ENCODE measurements at regions not wholly inside any gene's neighbourhood (a gene's known extent, or its start where the extent isn't known, plus 50 kb on each side); places are given as distances from the start of the nearest gene placed in this dataset.

GRCh38 chr6:54440549-54440948 lies 132.3 kb downstream of the TINAG start:
- in situ Hi-C loops (cut with HindIII; ENCODE audit: low sequenced_read_pairs): no loop called here

GRCh38 chr6:54441020-54441419 lies 132.8 kb downstream of the TINAG start:
- in situ Hi-C loops (cut with HindIII; ENCODE audit: low sequenced_read_pairs): no loop called here
- no peak for DNase-seq (ENCODE audit: low spot score)

More at GRCh38 chr6:54440549-54440948, 132.3 kb downstream of the TINAG start:
- no peak for DNase-seq (ENCODE audit: low spot score)

- in situ Hi-C loops (cut with HindIII; ENCODE audit: low sequenced_read_pairs): no loop called here
- DNase-seq (ENCODE audit: low spot score): no peak
These were observed 133.5 kb downstream of the TINAG start for GRCh38 chr6:54441687-54442248.

GRCh38 chr6:54445207-54445606 lies 137.0 kb downstream of the TINAG start:
- in situ Hi-C loops (cut with HindIII; ENCODE audit: low sequenced_read_pairs): no loop called here

GRCh38 chr6:54448617-54449016 lies 140.4 kb downstream of the TINAG start:
- DNase-seq (ENCODE audit: low spot score): no peak
- in situ Hi-C loops (cut with HindIII; ENCODE audit: low sequenced_read_pairs): no loop called here

More at GRCh38 chr6:54445207-54445606, 137.0 kb downstream of the TINAG start:
- DNase-seq (ENCODE audit: low spot score): no peak

- no peak for DNase-seq (ENCODE audit: low spot score)
- in situ Hi-C loops (cut with HindIII; ENCODE audit: low sequenced_read_pairs): no loop called here
These were observed 143.3 kb downstream of the TINAG start for GRCh38 chr6:54451516-54451915.

- in situ Hi-C loops (cut with HindIII; ENCODE audit: low sequenced_read_pairs): no loop called here
These were observed 155.2 kb downstream of the TINAG start for GRCh38 chr6:54463354-54464024.

GRCh38 chr6:54465649-54466300 lies 157.5 kb downstream of the TINAG start:
- in situ Hi-C loops (cut with HindIII; ENCODE audit: low sequenced_read_pairs): no loop called here
- DNase-seq (ENCODE audit: low spot score): no peak

More at GRCh38 chr6:54463354-54464024, 155.2 kb downstream of the TINAG start:
- no peak for DNase-seq (ENCODE audit: low spot score)

- no peak for DNase-seq (ENCODE audit: low spot score)
- in situ Hi-C loops (cut with HindIII; ENCODE audit: low sequenced_read_pairs): no loop called here
These were observed 159.1 kb downstream of the TINAG start for GRCh38 chr6:54467384-54467783.

GRCh38 chr6:54473328-54473727 lies 165.1 kb downstream of the TINAG start:
- no peak for DNase-seq (ENCODE audit: low spot score)
- in situ Hi-C loops (cut with HindIII; ENCODE audit: low sequenced_read_pairs): no loop called here

- in situ Hi-C loops (cut with HindIII; ENCODE audit: low sequenced_read_pairs): no loop called here
- no peak for DNase-seq (ENCODE audit: low spot score)
These were observed 166.7 kb downstream of the TINAG start for GRCh38 chr6:54474898-54475297.

GRCh38 chr6:54481091-54481490 lies 172.8 kb downstream of the TINAG start:
- in situ Hi-C loops (cut with HindIII; ENCODE audit: low sequenced_read_pairs): no loop called here
- DNase-seq (ENCODE audit: low spot score): no peak

- in situ Hi-C loops (cut with HindIII; ENCODE audit: low sequenced_read_pairs): no loop called here
- DNase-seq (ENCODE audit: low spot score): no peak
These were observed 183.2 kb downstream of the TINAG start for GRCh38 chr6:54491431-54491830.

- in situ Hi-C loops (cut with HindIII; ENCODE audit: low sequenced_read_pairs): no loop called here
- no peak for DNase-seq (ENCODE audit: low spot score)
These were observed 184.9 kb downstream of the TINAG start for GRCh38 chr6:54493138-54493537.

GRCh38 chr6:54503144-54503543 lies 194.9 kb downstream of the TINAG start:
- in situ Hi-C loops (cut with HindIII; ENCODE audit: low sequenced_read_pairs): no loop called here
- DNase-seq (ENCODE audit: low spot score): no peak

- in situ Hi-C loops (cut with HindIII; ENCODE audit: low sequenced_read_pairs): no loop called here
- DNase-seq (ENCODE audit: low spot score): no peak
These were observed 206.8 kb downstream of the TINAG start for GRCh38 chr6:54515013-54515412.

GRCh38 chr6:54515713-54516112 lies 207.5 kb downstream of the TINAG start:
- no peak for DNase-seq (ENCODE audit: low spot score)
- in situ Hi-C loops (cut with HindIII; ENCODE audit: low sequenced_read_pairs): no loop called here

- DNase-seq (ENCODE audit: low spot score): no peak
- in situ Hi-C loops (cut with HindIII; ENCODE audit: low sequenced_read_pairs): no loop called here
These were observed 208.1 kb downstream of the TINAG start for GRCh38 chr6:54516321-54516720.

- in situ Hi-C loops (cut with HindIII; ENCODE audit: low sequenced_read_pairs): no loop called here
- no peak for DNase-seq (ENCODE audit: low spot score)
These were observed 210.9 kb downstream of the TINAG start for GRCh38 chr6:54519161-54519560.

- no peak for DNase-seq (ENCODE audit: low spot score)
- in situ Hi-C loops (cut with HindIII; ENCODE audit: low sequenced_read_pairs): no loop called here
These were observed 217.5 kb downstream of the TINAG start for GRCh38 chr6:54525731-54526130.

- DNase-seq (ENCODE audit: low spot score): no peak
- in situ Hi-C loops (cut with HindIII; ENCODE audit: low sequenced_read_pairs): no loop called here
These were observed 225.3 kb downstream of the TINAG start for GRCh38 chr6:54533567-54533966.
